ENCODE measurements at regions not wholly inside any gene's neighbourhood (a gene's known extent, or its start where the extent isn't known, plus 50 kb on each side); places are given as distances from the start of the nearest gene placed in this dataset.

DNA sequence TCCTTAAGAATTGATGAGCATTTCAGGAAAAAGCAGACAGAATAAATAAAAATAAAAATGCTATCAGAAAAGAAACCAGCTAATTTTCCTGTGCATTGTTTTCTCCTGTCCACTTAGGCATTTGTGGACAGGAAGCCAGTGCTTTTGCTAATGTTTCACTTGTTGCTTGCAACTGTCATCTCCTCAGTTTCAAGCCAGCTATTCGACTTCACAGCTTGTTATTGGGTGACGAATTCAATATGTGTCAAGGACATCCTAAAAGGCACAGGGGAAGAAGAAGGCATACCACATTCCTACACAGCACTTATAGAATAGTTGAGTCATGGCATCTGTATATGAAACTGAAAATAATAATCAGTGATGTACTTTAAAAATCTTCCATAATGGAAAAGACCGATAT, 530.6 kb upstream of the KIRREL3 start:
- DNase-seq: no peak

DNA sequence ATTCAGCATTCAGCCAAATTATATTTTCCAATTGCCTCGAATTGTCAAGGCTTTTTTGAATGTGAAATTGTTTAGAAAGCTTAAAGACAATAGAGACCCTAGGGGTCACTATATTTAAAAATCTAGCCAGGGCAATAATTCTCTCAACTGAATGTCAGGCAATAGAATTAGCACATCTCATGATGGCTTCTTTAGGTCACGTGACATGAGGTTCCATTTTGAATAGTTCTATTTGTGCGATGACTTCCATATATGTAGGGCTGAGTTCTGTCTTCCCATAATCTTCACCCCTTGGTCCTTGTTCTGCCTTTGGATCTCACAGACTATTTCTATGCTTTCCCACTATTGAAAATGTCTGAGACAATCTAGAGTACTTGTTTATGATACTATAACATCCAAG, 527.7 kb upstream of the KIRREL3 start:
- DNase-seq: no peak

DNA sequence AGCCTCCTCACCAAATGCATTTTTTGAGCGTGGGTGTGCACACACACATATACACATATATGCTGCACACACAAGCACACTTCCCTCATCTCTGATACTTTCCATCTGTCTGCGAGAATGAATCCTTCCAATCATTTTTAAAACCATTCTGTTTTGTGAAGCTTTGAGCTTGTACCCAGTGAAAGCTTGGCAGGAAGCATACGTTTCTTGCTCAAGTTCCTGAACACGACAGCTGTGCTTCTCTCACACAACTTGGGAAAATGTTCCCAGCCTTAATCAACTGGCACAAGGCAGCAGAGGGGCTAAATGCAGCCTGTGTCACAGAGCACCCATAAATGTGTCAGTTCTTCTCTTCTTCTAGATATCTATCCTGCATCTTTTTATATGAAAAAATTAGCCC, 524.0 kb upstream of the KIRREL3 start:
- peak; percentile 19 for DNase-seq

DNA sequence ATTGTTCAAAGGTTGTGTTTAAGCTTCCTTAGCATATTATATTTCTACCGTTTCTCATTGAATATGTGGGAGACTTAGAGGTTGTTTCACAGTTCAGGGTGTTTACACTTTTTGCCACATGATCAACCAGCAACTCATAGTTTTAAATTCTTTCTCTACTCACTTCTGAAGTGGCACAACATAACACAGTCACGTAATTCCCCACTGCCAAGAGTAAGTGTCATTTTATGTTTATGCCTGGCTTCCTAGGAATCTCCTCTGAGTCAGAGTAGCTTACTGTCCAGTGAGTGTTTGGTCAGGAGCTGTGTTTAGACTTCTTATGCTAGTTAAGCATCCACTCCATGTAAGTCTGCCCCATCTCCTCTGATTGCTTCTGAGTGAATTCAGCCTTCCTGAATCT, 520.8 kb upstream of the KIRREL3 start:
- DNase-seq: no peak

DNA sequence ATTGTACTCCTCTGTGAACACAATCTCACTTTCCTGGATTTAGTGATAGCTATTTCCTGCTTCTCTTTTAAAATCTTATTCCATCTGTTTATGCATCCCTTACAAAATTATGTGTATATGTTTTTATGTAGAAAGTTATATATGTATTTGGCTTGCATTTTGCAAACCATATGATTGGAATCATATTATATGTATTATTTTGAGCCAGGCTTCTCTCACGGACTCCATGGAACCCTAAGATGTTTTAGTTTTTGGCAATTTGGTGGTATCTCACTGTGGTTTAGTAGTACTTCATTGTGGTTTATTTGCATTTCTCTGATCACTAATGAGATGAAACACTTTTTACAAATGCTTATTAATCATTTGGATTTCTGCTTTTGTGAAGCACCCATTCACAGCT, 507.3 kb upstream of the KIRREL3 start:
- DNase-seq: no peak

DNA sequence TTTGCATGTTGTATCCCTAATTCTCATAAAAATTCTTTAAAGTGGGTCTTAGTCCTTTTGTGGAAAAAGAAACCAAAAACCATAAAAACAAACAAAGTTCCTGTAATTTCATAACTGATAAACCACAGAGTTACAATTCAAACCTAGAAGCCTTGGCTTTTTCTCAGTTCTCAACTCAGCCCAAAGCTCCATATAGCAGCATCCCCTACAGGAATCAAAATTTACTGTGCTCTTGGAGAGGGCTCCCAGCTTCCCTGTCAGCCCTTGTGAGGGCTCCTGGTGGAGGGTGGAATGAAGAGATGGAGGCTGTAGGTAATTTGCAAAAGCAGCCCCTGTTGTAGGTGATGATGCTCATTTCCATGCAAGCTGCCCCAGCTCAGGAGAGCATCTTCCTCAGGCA, 506.1 kb upstream of the KIRREL3 start:
- DNase-seq: no peak

DNA sequence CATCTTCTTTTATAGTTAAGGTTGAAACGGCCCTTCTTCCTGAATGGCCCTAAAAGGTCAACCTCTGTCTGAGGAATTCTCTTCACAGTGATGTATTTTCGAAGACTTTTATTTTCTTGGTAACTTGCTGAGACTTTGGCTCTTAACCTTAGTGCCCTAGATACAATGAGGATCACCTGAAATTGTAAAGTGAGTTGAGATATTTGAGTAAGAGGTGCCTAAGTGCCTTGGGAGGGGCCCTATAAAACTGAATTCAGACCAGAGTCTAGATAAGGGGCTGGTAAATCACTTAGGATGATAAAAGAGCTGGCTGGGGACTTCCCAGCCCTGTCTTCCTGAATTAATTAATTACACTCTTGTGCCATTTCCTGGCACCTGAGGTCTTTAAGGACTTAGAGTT, 505.6 kb upstream of the KIRREL3 start:
- no peak for DNase-seq

DNA sequence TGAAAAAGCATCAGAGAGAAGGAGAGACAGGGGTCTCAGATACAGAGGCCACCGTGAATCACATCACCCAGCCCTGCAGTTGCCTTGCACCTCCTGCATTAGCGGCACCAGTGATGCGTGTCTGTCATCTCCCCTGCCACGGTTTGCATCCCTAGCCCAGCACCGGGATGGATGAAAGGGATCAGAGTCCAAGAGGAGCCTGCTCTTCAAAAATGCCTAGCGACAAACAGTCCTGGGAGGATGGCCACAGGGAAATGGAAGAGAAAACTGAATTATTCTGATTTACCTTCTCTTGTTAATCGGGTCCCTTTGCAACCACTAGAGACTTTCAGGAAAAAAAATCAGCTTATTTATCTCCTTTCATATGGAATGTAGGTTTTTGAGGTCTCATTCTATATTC, 495.6 kb upstream of the KIRREL3 start:
- no peak for DNase-seq

DNA sequence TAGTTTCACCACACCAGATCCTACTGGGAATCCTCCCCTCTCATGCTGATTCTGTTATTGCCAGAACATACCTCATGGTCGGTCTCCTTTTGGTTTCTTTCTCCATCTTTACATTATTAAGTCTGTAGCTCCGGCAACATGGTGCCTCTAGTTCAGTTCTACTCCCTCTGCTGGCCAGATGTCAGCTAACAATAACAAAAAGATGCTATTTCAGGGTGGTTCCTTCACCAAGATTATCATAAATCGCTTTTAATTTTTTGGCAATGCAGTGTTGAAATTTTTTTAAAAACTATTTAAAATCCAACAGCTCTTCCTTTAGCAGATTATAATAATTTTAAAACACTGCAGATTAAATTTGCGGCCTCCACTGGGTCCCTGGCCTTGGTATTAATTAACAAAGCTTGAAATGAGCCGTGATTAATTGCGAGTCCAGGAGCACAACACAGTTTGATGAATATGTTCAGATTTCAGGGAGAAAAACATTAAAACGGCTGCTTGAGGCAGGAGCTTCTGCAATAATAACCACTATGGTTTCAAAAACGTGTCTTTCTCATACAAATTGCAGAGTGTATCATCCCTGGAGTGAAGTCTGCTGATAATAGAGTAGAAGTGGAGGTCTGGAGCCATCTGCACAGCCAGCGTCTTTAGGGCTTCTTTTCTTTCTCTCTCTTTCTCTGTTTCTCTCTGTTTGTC, 492.9 kb upstream of the KIRREL3 start:
- no peak for DNase-seq

DNA sequence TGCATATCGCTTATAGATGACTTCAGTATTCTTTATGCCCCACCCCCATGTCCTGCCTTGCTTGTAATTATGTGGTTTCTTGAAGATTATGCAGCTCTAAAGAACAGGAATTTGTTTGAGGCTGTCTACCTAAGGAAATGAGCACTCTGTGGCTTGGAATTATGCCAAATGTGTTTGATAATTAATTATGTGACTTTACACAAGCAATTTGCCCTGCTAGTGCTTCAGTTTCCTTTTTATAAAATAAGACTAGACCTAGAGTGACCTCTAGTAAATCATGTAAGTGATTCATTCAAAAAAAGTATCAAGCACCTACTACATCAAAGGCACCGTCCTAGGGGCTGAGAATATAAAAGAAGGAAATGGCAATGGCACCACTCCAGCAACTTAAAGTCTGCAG, 491.5 kb upstream of the KIRREL3 start:
- DNase-seq: no peak

DNA sequence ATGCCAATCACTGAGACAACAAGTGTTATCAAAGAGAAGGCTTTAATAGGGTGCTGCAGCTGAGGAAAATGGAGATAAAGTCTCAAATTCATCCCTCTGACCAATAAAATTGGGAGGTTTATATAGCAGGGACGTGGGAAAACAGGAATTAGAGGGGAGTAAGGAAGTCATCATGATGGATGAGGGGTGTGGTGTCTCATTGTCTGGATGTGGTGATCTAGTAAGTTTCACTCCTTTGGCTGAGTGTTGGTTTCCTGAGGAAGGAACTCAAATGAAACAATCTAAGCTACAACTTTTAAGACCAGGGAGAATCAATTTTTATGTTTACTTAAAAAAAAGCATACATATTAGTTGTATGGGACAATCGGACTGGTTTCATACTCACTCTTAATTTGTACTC, 491.0 kb upstream of the KIRREL3 start:
- DNase-seq: no peak

DNA sequence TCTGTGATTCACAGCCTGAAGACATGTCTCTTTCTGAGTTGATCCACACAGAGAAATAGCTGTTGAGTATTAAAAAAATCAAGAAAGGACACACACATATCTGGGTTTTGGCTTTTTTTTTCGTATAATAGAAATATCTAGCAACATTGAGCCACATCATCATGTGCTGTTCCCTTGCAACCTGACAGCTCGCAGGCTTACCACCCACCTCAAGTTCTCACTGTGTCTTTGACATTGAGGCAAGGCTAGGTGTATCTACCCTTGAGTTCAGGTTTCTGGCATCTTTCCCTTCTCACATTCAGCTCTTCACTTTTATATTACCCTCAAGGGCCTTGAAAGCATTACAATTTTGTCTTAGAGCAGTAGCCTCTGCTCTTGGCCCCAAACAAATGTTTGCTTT, 490.3 kb upstream of the KIRREL3 start:
- no peak for DNase-seq

DNA sequence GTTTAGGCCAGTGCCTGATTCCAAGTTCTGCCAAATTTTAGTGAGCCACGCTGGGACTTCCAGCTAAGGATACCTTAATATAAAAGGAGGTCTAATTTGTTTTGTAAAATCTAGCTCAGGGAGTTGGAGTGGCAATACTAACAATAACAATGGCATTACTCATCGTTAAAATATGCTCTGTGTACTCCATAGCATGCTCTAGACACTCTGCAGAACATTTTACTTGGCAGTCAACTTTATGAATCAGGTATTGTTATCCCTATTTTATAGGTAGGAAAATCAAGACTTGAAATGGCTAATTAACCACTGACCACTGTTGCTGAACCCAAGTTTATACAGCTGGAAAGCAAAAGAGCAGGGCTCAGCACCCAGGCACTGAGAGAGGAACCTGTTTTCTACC, 485.0 kb upstream of the KIRREL3 start:
- DNase-seq: no peak

DNA sequence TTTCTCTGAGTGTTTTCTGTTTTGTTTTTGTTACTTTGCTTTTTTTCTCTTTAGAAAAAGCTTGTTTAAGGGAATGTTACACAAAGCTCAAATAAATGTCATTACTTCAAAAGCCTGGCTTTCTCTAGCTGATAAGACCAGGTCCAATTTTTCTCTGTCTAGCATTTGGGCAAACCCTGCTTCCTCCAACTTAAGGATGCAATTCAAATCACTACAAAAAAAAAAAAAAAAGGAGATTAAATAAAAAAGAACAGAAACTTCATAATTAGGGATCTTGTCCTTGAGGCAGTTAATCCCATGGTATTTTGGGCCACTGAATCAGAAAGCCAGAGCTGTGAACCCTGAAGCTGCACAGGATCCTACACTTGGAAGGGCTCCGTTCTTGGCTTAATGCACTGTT, 480.8 kb upstream of the KIRREL3 start:
- no peak for DNase-seq

DNA sequence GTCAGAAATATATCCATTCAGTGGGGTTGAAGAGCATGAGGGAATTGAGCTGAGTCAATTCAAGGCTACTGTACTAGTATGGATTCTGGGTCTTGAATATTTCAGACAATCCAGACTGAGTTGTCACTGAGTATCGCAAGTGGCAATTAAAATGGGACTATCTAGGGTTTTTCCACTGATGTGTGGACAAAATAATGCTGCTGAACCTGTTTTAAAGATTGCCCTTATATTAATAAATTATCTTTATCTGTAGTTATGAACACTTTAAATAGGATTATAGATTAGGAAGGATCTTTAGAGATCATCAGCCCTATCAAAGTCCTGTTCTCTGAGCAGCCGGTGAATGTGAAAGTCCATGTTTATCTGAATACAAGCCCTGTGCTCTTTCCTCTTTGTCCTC, 478.3 kb upstream of the KIRREL3 start:
- no peak for DNase-seq

DNA sequence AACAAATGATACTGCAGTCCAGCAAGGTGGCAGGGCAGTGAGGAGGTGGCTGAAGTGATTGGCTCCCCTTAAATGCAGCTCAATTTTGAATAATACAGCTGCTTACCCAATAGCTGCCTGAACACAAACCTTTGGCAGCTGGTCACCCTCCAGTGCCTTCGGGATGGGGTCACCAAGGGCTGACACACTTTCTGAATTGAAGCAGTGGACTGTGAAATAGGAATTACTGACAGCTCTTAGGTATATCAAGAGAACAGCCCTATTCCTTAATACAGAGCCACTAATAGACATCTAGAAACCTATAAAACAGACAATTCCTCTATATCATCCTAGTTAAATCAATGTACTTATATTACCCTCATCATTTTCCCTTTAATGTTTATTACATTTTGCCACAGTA, 474.2 kb upstream of the KIRREL3 start:
- no peak for DNase-seq

DNA sequence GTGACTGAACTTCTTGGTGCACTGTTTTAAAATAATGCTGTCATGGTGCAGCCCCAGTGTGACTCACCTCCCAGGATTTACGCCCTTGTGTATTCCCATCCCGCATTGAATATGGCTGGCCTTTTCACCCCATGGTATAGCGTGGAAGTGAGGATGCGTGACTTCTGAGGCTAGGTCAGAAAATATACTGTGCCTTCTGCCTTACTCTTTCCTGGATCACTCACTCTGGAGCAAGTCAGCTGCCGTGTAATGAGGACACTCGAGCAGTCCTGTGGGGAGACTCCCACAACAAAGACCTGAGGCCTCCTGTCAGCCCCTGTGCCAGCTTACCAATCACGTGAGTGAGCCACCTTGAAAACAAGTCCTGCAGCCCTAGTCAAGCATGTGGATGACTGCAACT, 471.9 kb upstream of the KIRREL3 start:
- no peak for DNase-seq

DNA sequence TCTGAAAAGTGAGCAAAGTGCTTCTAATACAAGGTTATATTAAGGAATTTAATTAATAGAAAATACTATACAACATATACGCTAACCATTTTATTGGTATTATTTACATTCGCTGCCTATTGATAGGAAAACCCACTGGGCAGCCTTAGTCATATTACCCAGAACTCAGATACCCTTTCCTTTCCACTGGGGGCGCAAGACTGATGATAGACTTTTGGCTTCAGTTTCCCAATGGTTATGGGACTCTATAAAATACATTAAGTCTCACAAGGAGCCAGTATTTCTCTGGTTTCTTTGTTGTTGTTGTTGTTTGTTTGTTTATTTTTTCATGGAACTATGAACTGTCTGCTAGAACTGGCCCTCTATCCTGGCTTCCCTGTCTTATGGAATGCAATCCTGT, 471.1 kb upstream of the KIRREL3 start:
- no peak for DNase-seq

DNA sequence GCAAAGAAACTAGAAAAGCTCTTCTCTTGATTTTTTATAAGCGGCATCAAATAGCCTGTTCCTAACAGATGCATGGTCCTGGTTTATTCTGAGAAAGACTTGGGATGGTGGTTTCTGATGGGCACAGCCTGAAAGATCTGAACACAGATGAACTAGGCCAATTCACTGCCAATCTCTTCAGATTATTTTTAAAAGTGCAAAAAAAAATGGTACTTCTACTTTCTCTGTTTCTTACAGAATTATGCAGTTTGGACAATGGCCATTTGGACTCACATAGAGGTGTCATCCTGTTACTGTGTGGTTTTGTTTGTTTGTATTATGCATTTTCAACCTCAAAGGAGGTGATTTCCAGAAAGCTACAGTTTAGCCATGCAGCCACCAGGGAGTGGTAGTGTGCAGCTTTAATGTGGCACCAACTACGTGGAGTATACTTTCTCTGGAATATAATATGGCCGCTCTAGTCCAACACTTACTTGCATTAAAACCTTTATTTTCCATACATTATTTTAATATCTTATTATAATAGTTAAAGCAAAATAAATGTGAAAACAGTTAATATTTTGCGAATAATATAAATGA, 469.8 kb upstream of the KIRREL3 start:
- no peak for DNase-seq

DNA sequence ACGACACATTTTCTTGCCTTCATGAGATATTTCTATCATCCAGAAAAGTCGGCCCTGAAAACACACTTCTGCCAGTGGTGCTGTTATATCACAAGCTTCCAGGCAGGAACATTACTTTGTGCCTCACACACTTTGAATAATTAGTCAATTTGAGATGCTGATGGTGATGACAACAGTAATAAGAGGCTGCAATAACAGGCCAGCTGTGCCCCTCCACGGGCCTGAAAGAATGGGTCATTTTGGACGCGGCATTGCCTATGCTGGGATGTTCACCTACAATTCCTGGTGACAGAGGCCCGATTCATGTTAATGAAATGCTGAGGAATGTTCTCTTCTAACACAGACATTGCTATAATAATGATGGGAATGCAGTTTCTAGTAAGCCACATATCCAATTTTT, 463.8 kb upstream of the KIRREL3 start:
- no peak for DNase-seq

DNA sequence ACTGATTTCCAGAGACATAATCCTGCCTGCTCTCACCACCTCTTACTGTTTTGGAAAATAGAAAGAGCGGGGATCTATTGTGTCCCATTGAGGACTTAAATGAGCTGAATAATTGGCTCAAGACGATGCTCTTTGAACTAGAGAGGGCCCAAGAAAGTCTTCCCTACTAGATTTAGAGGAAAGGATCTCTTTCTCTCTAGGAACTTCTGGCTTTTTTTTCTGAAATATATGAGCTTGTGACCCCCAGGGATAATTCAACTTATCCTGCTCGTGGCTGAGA, 461.4 kb upstream of the KIRREL3 start:
- DNase-seq: no peak

DNA sequence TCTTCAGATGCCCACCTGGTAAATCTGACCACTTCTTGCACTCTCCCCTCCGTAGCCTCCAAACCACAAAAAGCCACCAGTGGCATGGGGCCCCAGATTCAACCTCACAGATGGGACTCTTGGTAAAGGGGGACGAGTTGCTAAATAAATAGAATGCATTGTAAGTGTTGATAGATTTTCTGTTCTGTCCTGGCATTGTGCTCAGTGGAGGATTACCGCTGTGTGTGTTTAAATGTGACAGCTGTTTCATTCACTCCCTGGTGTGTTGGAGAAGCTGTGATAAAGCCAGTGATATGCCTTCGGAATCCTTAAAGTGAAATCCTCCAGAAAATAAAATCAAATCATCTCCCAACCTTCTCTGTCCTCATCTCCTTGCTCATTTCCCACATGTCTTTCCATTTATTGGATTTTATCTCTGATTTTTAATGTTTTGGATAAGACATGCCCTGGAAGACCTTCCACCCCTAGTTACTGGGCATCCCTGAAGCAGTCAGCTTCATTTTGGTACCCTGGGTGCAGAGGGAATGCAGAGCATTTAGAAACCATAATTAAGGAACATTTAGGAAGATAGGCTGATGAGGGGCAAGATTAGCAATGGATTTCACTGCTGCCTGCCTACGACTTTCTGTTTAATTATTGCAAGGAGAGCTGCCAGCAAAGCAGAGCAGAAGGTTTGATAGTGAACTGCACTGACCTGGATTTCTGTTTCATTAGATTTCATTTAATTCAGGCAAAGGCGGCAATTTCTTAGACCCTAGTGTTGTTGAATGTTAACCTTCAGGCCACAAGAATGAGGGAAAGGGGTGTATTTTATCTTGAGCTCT, 460.9 kb upstream of the KIRREL3 start:
- DNase-seq: peak; percentile 26

DNA sequence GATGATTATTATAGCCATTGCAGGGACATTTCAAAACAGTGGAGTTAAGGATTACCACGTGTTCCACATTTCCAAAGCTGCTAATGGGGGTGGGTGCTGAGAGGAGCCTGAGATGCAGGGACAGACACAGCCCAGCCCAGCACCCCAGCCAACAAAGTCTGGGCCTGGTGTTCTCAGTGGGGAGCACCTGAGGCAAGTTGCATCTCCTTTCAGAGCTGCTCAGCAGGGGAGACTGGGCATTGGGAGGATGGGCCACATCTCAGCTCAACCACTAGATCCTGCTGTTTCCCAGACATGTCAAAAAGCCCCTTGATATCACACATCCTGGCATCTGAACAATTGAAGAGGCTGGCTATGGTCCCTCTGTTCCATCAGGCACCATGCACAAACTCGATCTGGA, 458.0 kb upstream of the KIRREL3 start:
- DNase-seq: no peak

DNA sequence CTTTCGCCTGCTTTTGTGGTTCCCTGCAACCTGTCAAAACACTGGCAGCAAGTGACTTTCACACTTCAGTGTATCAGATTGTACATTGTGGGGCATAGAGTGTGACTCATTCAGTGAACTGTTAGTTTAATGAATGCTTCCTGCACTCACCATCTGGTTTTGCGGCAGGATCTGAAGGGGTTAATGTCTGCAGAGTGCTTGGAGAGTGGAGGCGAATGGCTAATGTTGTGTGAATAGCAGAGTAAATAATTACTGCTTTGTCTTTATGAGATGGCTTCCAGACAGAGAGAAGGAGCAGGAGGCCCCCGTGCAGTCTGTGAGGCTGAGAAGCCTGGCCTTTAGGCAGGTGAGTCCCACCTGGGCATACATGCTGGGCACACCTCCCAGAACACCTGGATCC, 454.3 kb upstream of the KIRREL3 start:
- DNase-seq: no peak

DNA sequence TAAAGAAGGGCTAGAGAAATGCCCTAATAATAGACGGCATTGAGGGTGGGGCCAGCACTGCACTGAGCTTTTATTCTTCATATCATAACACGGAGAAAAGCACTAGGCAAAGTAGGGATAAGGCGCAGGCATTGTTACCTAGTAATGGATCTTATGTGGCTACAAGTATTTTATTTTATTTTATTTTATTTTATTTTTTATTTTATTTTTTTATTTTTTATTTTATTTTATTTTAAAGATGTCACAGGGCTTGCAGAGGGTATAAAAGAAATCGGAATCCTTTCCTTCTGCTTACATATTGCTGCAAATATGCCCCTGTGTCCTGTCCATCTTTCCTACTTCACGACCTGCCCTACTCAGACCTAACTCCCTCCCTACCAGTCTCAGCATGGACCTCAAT, 452.0 kb upstream of the KIRREL3 start:
- no peak for DNase-seq

Measured in right hindlimb (tissue), 1 donor.